Panc1 (cell line): ENCODE measurements at regions not wholly inside any gene's neighbourhood (a gene's known extent, or its start where the extent isn't known, plus 50 kb on each side); places are given as distances from the start of the nearest gene placed in this dataset.

Experiments
- POLR2AphosphoS5 ChIP-seq: IDR thresholded peaks from 2 replicates; pipeline ENCODE4 v1.6.1; 2012; ENCODE audit warnings: mild to moderate bottlenecking, low read depth, low read length, moderate library complexity
- TF ChIP-seq, protein P1 (sequence below): fragments of 450-650 bp; IDR thresholded peaks from 2 replicates; pipeline ENCODE4 v1.5.1; 2017; ENCODE audit warnings: mild to moderate bottlenecking

DNA sequence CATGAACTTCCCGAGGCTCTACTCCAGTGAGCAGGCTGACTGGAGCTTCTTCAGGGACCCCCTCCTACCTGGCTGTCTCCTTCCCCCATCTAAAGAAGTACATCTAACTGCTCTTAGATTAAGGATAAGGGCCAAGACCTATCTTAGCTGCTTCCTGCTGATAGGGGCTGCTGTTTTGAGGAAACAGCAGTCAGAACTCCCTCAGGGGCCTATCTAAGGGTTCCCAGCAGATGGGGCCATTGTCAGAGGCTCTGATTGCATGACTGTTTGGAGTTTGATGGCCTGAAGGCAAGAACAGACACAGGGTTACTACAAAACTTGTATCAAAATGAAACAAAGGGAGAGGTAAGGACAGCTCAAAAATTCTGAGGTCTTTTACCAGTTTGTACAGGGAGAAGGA lies 2636.9 kb upstream of the PCDH20 start:
- TF ChIP-seq, protein P1, sequence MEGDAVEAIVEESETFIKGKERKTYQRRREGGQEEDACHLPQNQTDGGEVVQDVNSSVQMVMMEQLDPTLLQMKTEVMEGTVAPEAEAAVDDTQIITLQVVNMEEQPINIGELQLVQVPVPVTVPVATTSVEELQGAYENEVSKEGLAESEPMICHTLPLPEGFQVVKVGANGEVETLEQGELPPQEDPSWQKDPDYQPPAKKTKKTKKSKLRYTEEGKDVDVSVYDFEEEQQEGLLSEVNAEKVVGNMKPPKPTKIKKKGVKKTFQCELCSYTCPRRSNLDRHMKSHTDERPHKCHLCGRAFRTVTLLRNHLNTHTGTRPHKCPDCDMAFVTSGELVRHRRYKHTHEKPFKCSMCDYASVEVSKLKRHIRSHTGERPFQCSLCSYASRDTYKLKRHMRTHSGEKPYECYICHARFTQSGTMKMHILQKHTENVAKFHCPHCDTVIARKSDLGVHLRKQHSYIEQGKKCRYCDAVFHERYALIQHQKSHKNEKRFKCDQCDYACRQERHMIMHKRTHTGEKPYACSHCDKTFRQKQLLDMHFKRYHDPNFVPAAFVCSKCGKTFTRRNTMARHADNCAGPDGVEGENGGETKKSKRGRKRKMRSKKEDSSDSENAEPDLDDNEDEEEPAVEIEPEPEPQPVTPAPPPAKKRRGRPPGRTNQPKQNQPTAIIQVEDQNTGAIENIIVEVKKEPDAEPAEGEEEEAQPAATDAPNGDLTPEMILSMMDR: no peak
- TF ChIP-seq POLR2AphosphoS5: no peak
